IMR-90 (cell line): ENCODE measurements at regions not wholly inside any gene's neighbourhood (a gene's known extent, or its start where the extent isn't known, plus 50 kb on each side); places are given as distances from the start of the nearest gene placed in this dataset.

Experiments used
- MAFK ChIP-seq: IDR thresholded peaks from 2 replicates; pipeline ENCODE4 v1.6.1; 2012; ENCODE audit warnings: low read depth, low read length, improper control_type of control experiment

DNA sequence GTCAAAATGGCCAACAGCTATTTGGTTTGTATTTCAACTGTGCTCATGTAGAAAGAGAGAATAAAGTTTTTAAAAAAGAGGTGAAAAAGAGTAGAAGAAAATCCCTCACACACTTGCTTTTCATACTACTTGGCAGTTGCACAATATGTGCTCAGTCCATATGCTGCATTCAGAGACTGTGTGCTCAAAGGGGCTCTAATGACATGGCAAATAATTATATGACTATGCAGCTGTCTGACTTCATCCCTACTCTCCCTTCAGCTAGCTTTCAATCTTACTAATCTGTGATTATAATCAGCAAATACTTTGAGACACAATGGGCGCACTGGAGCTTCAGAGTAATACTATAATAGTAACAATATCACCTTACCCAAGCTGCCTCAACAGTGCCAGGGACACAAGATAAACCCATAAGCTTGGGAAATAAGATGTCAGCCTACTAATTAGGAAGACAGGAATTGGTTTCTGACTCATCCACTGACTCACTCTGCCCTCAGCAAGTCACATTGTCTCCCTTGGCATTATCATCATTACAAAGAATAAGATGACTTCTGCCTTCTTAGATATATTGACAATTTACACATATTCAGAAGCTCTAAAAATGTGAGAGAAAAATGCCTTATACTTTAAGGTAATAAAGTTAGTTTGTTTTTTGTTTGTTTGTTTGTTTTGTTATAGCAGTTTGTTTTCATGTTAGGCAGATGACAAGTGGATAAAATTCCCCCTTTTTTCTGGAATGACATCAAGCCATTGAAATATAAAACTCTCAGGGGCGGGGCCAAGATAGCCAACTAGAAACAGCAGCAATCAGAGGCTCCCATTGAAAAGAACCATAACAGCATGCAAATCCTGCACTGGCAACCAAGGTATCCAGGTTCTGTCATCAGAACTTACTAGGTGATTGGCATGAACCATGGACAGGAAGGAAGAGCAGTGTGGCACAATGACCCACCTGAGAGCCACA lies 311.6 kb downstream of the FAM133A start (continued):
- TF ChIP-seq MAFK = no peak
